ENCODE measurements at regions not wholly inside any gene's neighbourhood (a gene's known extent, or its start where the extent isn't known, plus 50 kb on each side); places are given as distances from the start of the nearest gene placed in this dataset.

GRCh38 chr6:147738516-147739162 lies 230.1 kb downstream of the SAMD5 start:
- TF ChIP-seq SPI1 (IDR thresholded peaks at IDR 0.05; ENCODE audit: borderline replicate concordance, low read depth) (no peak), REST (IDR thresholded peaks at IDR 0.05; ENCODE audit: insufficient replicate concordance, low read depth) (no peak), CTCF (IDR thresholded peaks at IDR 0.05; ENCODE audit: insufficient read depth, low read length) (no peak), POLR2AphosphoS5 (IDR thresholded peaks at IDR 0.05; ENCODE audit: low read depth) (no peak), GABPA (IDR thresholded peaks at IDR 0.05; ENCODE audit: low read depth) (no peak)

Measured in HL-60 (cell line).